ENCODE measurements at regions not wholly inside any gene's neighbourhood (a gene's known extent, or its start where the extent isn't known, plus 50 kb on each side); places are given as distances from the start of the nearest gene placed in this dataset.
"Not testable (repeated sequence)": the region's sequence is repeated elsewhere in the genome, so short reads cannot be mapped to it uniquely, and the experiment has no call there.

GRCh38 chr4:149870008-149870407 lies 54.4 kb upstream of the IQCM start:
- DNase-seq (ENCODE audit: low read depth), result no peak

GRCh38 chr4:149881744-149882143 lies 66.1 kb upstream of the IQCM start:
- DNase-seq (ENCODE audit: low read depth), result no peak

DNA sequence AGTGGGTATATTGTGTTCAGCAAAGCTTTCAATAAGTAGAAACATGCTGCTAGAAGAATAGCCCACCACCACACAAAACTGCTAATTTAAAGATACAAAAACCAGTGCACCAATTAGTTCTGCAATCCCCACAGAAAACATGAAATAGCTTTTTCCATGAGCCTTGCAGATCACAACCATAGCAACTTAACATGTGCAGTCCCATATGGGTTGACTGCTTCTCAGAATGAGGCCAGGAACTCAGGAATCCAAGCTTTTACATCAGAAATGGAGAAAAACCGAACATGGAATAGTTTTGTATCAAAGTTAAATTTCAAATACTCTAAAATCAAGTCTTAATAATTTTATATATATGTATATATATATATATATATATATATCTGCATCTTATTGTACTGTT lies 66.6 kb upstream of the IQCM start:
- no peak for DNase-seq (ENCODE audit: low read depth)

- DNase-seq (ENCODE audit: low read depth), result no peak
Observed at GRCh38 chr4:149884046-149884445, 68.4 kb upstream of the IQCM start.

DNA sequence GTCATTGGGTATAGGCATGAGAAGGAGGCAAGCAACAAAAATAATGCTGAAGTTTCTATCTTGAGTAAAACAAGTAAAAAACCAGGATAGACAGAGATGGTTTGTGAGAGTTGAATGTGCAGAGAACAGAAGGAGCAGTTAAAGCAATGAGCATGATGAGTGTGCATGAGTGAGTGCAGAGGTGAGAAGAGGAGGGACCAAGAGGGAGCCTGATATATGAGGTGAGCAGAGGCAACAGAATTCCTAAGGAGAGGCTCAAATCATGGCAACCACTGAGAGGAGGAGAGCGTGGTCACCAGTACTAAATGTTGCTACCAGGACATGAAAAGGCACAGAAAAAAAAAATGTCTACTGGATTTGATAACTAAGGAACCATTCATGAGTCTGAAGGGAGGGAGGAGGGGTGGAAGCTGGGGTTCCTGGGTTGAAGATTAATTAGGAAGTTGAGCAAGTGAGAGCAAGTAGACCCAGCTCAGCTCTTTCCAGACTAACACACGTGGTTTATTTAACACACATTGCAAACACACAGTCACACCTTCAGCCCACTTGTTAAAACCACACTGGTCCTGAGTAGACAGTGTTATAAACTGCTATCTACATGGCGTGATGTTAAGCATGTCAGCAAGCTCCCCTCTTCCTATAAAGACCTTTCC lies 69.0 kb upstream of the IQCM start:
- DNase-seq (ENCODE audit: low read depth), result no peak

DNA sequence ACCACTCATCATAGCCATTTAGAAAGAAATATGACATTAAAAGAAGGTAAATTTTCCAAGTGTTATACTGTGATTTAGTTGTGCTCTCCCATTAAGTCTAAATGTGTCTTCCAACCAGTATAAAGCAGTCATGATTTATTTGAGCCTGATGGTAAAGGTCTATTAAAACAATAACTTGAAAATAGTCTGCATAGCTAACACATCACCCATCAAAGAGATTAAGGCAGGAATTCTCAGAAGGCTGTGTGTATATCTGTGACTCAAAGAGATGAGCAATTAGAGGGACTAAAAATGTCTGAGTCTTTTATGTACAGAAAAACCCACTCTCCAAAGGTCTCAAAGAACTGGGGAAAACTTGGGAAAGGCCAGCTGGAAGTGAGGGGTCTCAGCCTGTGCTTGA lies 70.3 kb upstream of the IQCM start:
- DNase-seq (ENCODE audit: low read depth), result no peak

GRCh38 chr4:149886786-149887490 lies 71.3 kb upstream of the IQCM start:
- no peak for DNase-seq (ENCODE audit: low read depth)

DNA sequence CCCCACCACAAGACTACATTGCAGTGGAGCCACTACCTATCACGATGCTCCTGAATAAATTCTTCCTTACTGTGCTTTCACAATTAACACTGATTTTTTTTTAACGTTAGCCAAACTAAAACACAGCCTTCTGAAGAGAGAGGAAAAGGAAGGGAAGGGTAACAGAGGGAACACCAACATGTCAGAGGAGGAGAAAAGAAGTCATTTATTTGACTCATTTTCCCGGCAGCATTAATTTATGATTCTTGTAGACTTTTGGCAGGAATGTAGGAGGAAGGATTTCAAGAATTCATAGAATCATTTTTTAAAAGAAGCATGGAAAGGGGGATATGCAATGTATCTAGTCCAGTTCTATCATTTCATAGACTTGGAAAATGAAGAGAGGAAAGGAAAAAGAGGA lies 74.3 kb upstream of the IQCM start:
- no peak for DNase-seq (ENCODE audit: low read depth)

GRCh38 chr4:149890531-149890930 lies 74.9 kb upstream of the IQCM start:
- DNase-seq (ENCODE audit: low read depth), result no peak

DNA sequence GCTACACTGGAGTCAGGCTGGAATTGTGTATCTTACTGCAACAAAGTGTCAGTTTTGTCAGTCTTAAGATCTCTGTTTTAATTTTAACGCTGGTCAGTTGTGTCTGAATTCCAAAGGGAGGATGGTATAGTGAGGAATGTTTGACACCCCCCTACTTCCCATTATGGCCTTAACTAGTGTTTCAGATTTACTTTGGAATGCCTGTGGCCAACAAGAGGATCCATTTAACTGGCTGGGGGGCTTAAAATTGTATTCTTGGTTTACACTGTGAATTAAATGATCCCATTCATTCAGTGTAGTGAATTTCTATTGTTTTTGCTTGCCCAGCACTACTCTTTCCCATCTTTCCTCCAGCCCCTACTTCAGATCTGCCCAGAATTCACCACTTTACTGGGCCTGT lies 75.8 kb upstream of the IQCM start:
- no peak for DNase-seq (ENCODE audit: low read depth)

DNA sequence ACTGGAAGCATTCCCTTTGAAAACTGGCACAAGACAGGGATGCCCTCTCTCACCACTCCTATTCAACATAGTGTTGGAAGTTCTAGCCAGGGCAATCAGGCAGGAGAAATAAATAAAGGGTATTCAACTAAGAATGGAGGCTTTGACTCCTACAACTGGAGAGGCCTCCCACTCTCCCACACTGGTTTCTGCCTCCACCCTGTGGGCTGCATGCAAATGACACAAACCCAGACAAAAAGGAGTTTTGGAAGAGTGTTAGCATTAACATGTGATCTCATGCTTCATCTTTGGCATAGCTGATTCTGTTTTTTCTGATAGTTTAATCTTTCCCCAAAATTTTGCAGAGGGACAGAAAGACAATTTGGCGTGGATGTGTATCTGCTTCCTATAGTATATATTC lies 80.8 kb upstream of the IQCM start:
- DNase-seq (ENCODE audit: low read depth), result no peak

GRCh38 chr4:149897783-149898182 lies 82.1 kb upstream of the IQCM start:
- no peak for DNase-seq (ENCODE audit: low read depth)

- DNase-seq (ENCODE audit: low read depth), result no peak
Observed at GRCh38 chr4:149901128-149901527, 85.5 kb upstream of the IQCM start.

DNA sequence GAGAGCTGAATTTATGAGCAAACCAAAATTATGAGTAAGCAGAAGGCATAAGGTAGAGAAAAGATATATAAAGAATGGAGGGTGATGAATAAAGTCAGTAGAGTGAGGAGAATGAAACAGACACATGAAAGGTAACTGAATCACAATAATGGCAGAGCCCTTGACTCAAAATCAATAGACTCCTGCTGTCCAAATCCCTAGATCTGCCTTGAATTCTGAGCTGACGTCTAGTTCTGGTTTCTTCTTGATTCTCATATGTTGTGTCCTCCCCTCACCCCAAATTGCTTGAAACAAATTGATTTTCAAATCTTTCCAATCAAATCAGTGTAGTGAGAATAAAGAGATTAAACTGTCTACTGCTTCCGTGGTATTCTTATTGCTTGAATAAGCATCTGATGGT lies 86.6 kb upstream of the IQCM start:
- no peak for DNase-seq (ENCODE audit: low read depth)

DNA sequence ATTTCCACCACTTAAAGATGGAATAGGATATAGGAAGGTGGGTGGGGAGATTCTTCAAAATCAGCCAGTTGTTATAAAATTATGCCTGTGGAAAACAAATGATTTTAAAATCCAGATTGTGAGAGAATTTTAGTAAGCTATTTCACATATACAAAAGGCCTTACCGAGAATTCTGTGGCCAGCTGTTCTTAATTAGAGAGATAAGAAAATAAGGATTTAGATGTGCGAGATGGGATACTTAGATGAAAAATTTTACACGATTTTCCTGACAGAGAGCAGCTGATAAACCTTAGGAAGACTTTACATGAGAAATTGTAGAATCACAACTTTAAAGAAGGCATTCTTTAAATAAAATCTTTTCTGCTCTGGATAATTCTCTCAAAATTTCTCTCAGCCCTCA lies 94.5 kb upstream of the IQCM start:
- no peak for DNase-seq (ENCODE audit: low read depth)

- DNase-seq (ENCODE audit: low read depth), result no peak
Observed at GRCh38 chr4:149910604-149911350, 95.1 kb upstream of the IQCM start.

GRCh38 chr4:149911354-149911753 lies 95.7 kb upstream of the IQCM start:
- no peak for DNase-seq (ENCODE audit: low read depth)

DNA sequence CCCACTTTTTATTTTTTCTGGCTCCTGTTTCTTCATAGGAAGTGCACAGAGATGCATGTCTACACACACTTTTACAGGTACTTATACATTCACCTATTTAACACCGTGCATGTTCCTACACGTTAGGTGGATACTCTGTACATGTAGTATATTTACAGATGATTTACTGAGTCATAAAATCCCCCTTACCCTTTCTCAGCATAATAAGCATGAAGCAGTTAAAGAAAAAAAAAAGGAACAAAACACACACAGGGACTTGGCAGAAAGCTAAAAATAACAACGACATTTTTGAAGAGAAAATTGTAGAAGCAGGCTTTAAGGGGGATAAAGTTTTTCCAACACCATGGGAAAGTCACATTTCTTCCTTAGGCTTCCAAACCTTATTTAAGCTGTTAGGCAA lies 96.4 kb upstream of the IQCM start:
- DNase-seq (ENCODE audit: low read depth), result no peak

DNA sequence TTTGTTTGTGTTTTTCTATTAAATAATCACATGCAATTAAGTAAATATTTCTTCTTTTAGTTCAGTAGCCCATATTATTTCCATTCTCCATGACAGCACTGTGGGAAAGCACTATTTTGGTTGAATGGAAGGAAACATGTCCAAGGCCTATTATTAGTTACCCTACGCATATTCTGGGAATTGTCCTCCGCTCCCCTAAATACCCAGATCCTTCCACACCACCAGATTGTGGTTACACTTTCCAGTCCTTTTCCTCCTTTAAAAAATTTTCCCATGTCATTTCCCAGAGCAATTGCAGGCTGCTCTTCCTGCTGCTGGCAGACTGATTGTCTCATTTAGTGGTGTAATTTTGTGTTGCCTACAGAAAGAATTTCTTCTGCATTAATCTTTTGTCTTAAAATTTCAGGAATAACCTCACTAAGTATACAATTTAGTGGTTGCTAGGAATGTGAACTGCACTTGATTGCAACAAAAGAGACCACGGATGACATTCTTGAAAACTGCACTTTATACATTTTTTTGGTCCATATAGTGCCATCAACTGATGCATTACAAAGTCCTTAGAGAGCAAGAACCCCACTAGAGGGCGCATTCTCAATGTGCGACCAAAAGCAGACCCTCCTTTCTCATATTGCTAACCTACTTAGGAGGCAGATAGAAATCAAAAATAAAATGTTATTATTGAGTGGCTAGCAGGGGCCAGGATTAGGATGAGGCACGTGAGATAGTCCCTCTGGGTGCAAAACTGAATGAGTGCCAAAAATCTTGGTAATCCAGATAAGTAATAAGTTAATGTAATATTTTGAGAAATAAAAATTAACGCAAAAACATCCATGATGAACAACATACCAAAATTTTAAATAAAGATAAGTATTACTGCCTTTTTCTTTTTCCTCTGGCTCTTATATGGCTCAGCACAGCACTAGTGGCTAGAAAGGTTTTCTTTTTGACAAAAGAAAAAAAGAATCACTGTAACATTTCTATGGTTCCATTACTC lies 98.8 kb upstream of the IQCM start:
- no peak for DNase-seq (ENCODE audit: low read depth)

GRCh38 chr4:149915735-149916134 lies 100.1 kb upstream of the IQCM start:
- not testable (repeated sequence) for DNase-seq (ENCODE audit: low read depth)

- no peak for DNase-seq (ENCODE audit: low read depth)
Observed at GRCh38 chr4:149923736-149924135, 108.1 kb upstream of the IQCM start.

- DNase-seq (ENCODE audit: low read depth), result no peak
Observed at GRCh38 chr4:149927514-149927913, 111.9 kb upstream of the IQCM start.
